ENCODE measurements at regions not wholly inside any gene's neighbourhood (a gene's known extent, or its start where the extent isn't known, plus 50 kb on each side); places are given as distances from the start of the nearest gene placed in this dataset.
"Not testable (repeated sequence)": the region's sequence is repeated elsewhere in the genome, so short reads cannot be mapped to it uniquely, and the experiment has no call there.

GRCh38 chr15:26261413-26261812 lies 398.3 kb upstream of the ATP10A start:
- Histone ChIP-seq H3K4me1 (no peaks in the 10 kb centered on the region), H3K27ac (peak overlapping the region in 8 of 10 donors; percentile 14 to 73 (median 60)), H3K36me3 (no peaks in the 10 kb centered on the region), H3K9me3 (no peaks in the 10 kb centered on the region), H3K4me3 (peak overlapping the region in 3 of 10 donors; percentile 3 to 31 (median 18)), H3K27me3 (peaks cover 0 to 2% (median 0%) of the 10 kb centered on the region in 7 donors)
- ATAC-seq, result peak; percentile 79 to 96 (median 88)
- TF ChIP-seq CTCF (IDR thresholded peaks at IDR 0.05), result no peak
- DNase-seq, result peak; percentile 24 to 33
- intact Hi-C loops (cut with DNase I), result loop anchor here in 5 of 10 donors (5.0 to 10.0 kb wide), 4 partner anchors 77 to 757 kb away; no protein-coding TSS in a partner anchor
- WGBS, 2 donors, result 38 to 39% methylated on average over 5 of the region's 5 CpGs

GRCh38 chr15:26260517-26261133 lies 397.5 kb upstream of the ATP10A start:
- H3K9me3 ChIP-seq, result no peaks in the 10 kb centered on the region
- 50 to 51% methylated on average over 17 of the region's 17 CpGs for WGBS, 2 donors
- peaks cover 0 to 2% (median 0%) of the 10 kb centered on the region in 7 donors for H3K27me3 ChIP-seq
- H3K36me3 ChIP-seq, result no peaks in the 10 kb centered on the region
- TF ChIP-seq CTCF (IDR thresholded peaks at IDR 0.05), result peak; percentile 27 to 72 (median 64)
- peak overlapping the region in 5 of 10 donors; percentile 14 to 73 (median 65) for H3K27ac ChIP-seq
- H3K4me3 ChIP-seq, result no peak overlapping the region
- no peaks in the 10 kb centered on the region for H3K4me1 ChIP-seq
- DNase-seq, result peak in 1 of 2 donors; percentile 17
- ATAC-seq, result peak in 2 of 8 donors; percentile 19 to 26
- intact Hi-C loops (cut with DNase I), result loop anchor here in 5 of 10 donors (5.0 to 10.0 kb wide), 4 partner anchors 76 to 756 kb away; no protein-coding TSS in a partner anchor

- H3K27me3 ChIP-seq, result peaks cover 0 to 2% (median 0%) of the 10 kb centered on the region in 7 donors
- no peak overlapping the region for H3K4me3 ChIP-seq
- H3K9me3 ChIP-seq, result peaks cover 0 to 3% (median 0%) of the 10 kb centered on the region in 11 donors
- H3K36me3 ChIP-seq, result no peaks in the 10 kb centered on the region
- ATAC-seq (no peak), DNase-seq (no peak)
- WGBS, 2 donors, result 44 to 48% methylated on average over 2 of the region's 2 CpGs
- intact Hi-C loops (cut with DNase I), result loop anchor here in 3 of 10 donors (5.0 to 10.0 kb wide), 2 partner anchors 752 to 755 kb away; no protein-coding TSS in a partner anchor
- H3K27ac ChIP-seq, result peak overlapping the region in 3 of 10 donors; percentile 51 to 71 (median 69)
- no peak for TF ChIP-seq CTCF (IDR thresholded peaks at IDR 0.05)
- no peaks in the 10 kb centered on the region for H3K4me1 ChIP-seq
These were observed 396.5 kb upstream of the ATP10A start for GRCh38 chr15:26259581-26259980.

- ATAC-seq; intact Hi-C loops (cut with DNase I); H3K27ac ChIP-seq; DNase-seq; H3K36me3 ChIP-seq; H3K4me1 ChIP-seq; H3K27me3 ChIP-seq; H3K4me3 ChIP-seq: not testable (repeated sequence)
- peaks cover 0 to 28% (median 0%) of the 10 kb centered on the region in 11 donors for H3K9me3 ChIP-seq
- WGBS, 2 donors, result 79 to 88% methylated on average over 11 of the region's 11 CpGs
These were observed 381.7 kb upstream of the ATP10A start for GRCh38 chr15:26244782-26245181.

GRCh38 chr15:26243382-26243781 lies 380.3 kb upstream of the ATP10A start:
- H3K27ac ChIP-seq, result no peak overlapping the region
- no peaks in the 10 kb centered on the region for H3K4me1 ChIP-seq
- TF ChIP-seq CTCF (IDR thresholded peaks at IDR 0.05), result no peak
- ATAC-seq (no peak), DNase-seq (no peak)
- no peaks in the 10 kb centered on the region for H3K36me3 ChIP-seq
- no peaks in the 10 kb centered on the region for H3K27me3 ChIP-seq
- no peak overlapping the region for H3K4me3 ChIP-seq
- 88 to 91% methylated on average over 1 of the region's 1 CpG for WGBS, 2 donors
- intact Hi-C loops (cut with DNase I), result no loop called here
- H3K9me3 ChIP-seq, result peaks cover 0 to 17% (median 0%) of the 10 kb centered on the region in 11 donors
